ENCODE measurements at regions not wholly inside any gene's neighbourhood (a gene's known extent, or its start where the extent isn't known, plus 50 kb on each side); places are given as distances from the start of the nearest gene placed in this dataset.
A peak's percentile ranks its signal among the peaks of the same experiment; 100 is the strongest.

DNA sequence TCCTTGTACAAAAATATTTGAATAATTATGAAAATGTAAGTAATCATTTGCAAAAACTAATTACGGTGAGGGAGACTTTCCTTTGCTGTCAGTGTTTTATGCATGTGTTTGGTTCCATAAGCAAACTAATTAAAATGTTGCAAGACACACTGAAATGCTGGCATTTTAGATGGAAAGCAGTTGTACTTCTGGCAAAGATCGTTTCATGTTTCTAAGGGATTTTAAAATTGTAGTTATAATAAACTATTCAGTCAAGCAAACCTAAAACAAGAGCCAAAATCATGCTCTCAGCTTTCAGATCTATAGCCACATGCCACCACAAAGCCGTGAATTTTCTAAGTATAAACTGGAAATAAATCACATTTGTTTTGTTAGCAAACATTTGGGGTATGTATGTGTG is 240.1 kb upstream of the ZNF385D start:
- WGBS (ENCODE audit: insufficient coverage): 80% methylated on average over 1 of the region's 3 CpGs

GRCh38 chr3:21995079-21995607 is 244.1 kb upstream of the ZNF385D start:
- H3K27ac ChIP-seq (ENCODE audit: low read length): no peak overlapping the region
- no peak for TF ChIP-seq CTCF (IDR thresholded peaks at IDR 0.05)
- H3K4me3 ChIP-seq (ENCODE audit: low read length): no peak overlapping the region
- intact Hi-C loops (cut with micrococcal nuclease): no loop called here
- 60% methylated on average over 2 of the region's 2 CpGs for WGBS (ENCODE audit: insufficient coverage)
- H3K9me3 ChIP-seq (ENCODE audit: control insufficient read depth, insufficient read depth, low read length): peaks cover 11% of the 10 kb centered on the region
- DNase-seq (no peak), ATAC-seq (peak in 1 of 3 donors; percentile 30)
- Mint-ChIP-seq H3K36me3 (no peaks in the 10 kb centered on the region), H3K27me3 (ENCODE audit: low read depth in 2 of 2) (no peaks in the 10 kb centered on the region), H3K9me3 (peaks cover 4 to 9% of the 10 kb centered on the region in 2 donors), H3K27ac (no peak overlapping the region), H3K4me1 (no peaks in the 10 kb centered on the region), H3K4me3 (no peak overlapping the region)
- no peaks in the 10 kb centered on the region for H3K27me3 ChIP-seq (ENCODE audit: control insufficient read depth, insufficient read depth, low read length)
- no peaks in the 10 kb centered on the region for H3K4me1 ChIP-seq (ENCODE audit: control insufficient read depth, insufficient read depth, low read length)
- no peaks in the 10 kb centered on the region for H3K36me3 ChIP-seq (ENCODE audit: control insufficient read depth, insufficient read depth, low read length)

More for the DNA sequence above, 240.1 kb upstream of the ZNF385D start:
- peaks cover 2 to 5% of the 10 kb centered on the region in 2 donors for H3K9me3 Mint-ChIP-seq
- Histone ChIP-seq H3K27ac (ENCODE audit: low read length) (no peak overlapping the region), H3K27me3 (ENCODE audit: control insufficient read depth, insufficient read depth, low read length) (no peaks in the 10 kb centered on the region), H3K36me3 (ENCODE audit: control insufficient read depth, insufficient read depth, low read length) (no peaks in the 10 kb centered on the region), H3K9me3 (ENCODE audit: control insufficient read depth, insufficient read depth, low read length) (peaks cover 10% of the 10 kb centered on the region), H3K4me1 (ENCODE audit: control insufficient read depth, insufficient read depth, low read length) (no peaks in the 10 kb centered on the region), H3K4me3 (ENCODE audit: low read length) (no peak overlapping the region)
- TF ChIP-seq CTCF (IDR thresholded peaks at IDR 0.05): no peak
- no peak overlapping the region for H3K4me3 Mint-ChIP-seq
- intact Hi-C loops (cut with micrococcal nuclease): no loop called here
- ATAC-seq: no peak
- no peak overlapping the region for H3K27ac Mint-ChIP-seq
- DNase-seq: no peak
- H3K4me1 Mint-ChIP-seq: no peaks in the 10 kb centered on the region
- H3K36me3 Mint-ChIP-seq: no peaks in the 10 kb centered on the region
- H3K27me3 Mint-ChIP-seq (ENCODE audit: low read depth in 2 of 2): no peaks in the 10 kb centered on the region

GRCh38 chr3:22007368-22007767 is 256.4 kb upstream of the ZNF385D start:
- Histone ChIP-seq H3K27ac (ENCODE audit: low read length) (no peak overlapping the region), H3K27me3 (ENCODE audit: control insufficient read depth, insufficient read depth, low read length) (no peaks in the 10 kb centered on the region), H3K36me3 (ENCODE audit: control insufficient read depth, insufficient read depth, low read length) (no peaks in the 10 kb centered on the region), H3K4me3 (ENCODE audit: low read length) (no peak overlapping the region), H3K4me1 (ENCODE audit: control insufficient read depth, insufficient read depth, low read length) (no peaks in the 10 kb centered on the region), H3K9me3 (ENCODE audit: control insufficient read depth, insufficient read depth, low read length) (peaks cover 2% of the 10 kb centered on the region)
- no peak for TF ChIP-seq CTCF (IDR thresholded peaks at IDR 0.05)
- Mint-ChIP-seq H3K27ac (no peak overlapping the region), H3K9me3 (peaks cover 13 to 20% of the 10 kb centered on the region in 2 donors), H3K4me1 (no peaks in the 10 kb centered on the region), H3K4me3 (no peak overlapping the region), H3K27me3 (ENCODE audit: low read depth in 2 of 2) (no peaks in the 10 kb centered on the region), H3K36me3 (peaks cover 8% of the 10 kb centered on the region)
- intact Hi-C loops (cut with micrococcal nuclease): no loop called here
- ATAC-seq (no peak), DNase-seq (no peak)
- 83% methylated on average over 2 of the region's 2 CpGs for WGBS (ENCODE audit: insufficient coverage)

- no peak for TF ChIP-seq CTCF (IDR thresholded peaks at IDR 0.05)
Measured at GRCh38 chr3:22010997-22011396, 260.0 kb upstream of the ZNF385D start.

More at GRCh38 chr3:22010997-22011396, 260.0 kb upstream of the ZNF385D start:
- no peaks in the 10 kb centered on the region for H3K36me3 Mint-ChIP-seq
- ATAC-seq (no peak), DNase-seq (no peak)
- no peak overlapping the region for H3K27ac Mint-ChIP-seq
- H3K27me3 Mint-ChIP-seq (ENCODE audit: low read depth in 2 of 2): no peaks in the 10 kb centered on the region
- Histone ChIP-seq H3K27ac (ENCODE audit: low read length) (no peak overlapping the region), H3K4me1 (ENCODE audit: control insufficient read depth, insufficient read depth, low read length) (no peaks in the 10 kb centered on the region), H3K9me3 (ENCODE audit: control insufficient read depth, insufficient read depth, low read length) (peaks cover 2% of the 10 kb centered on the region), H3K4me3 (ENCODE audit: low read length) (no peak overlapping the region), H3K36me3 (ENCODE audit: control insufficient read depth, insufficient read depth, low read length) (no peaks in the 10 kb centered on the region), H3K27me3 (ENCODE audit: control insufficient read depth, insufficient read depth, low read length) (no peaks in the 10 kb centered on the region)
- no peaks in the 10 kb centered on the region for H3K4me1 Mint-ChIP-seq
- peaks cover 12 to 22% of the 10 kb centered on the region in 2 donors for H3K9me3 Mint-ChIP-seq
- intact Hi-C loops (cut with micrococcal nuclease): no loop called here
- no peak overlapping the region for H3K4me3 Mint-ChIP-seq
- no CpG with 5 or more reads among the region's 2 CpGs for WGBS (ENCODE audit: insufficient coverage)
